CD4-positive, alpha-beta memory T cell (primary cell): ENCODE measurements at regions not wholly inside any gene's neighbourhood (a gene's known extent, or its start where the extent isn't known, plus 50 kb on each side); places are given as distances from the start of the nearest gene placed in this dataset.
"Not testable (repeated sequence)": the region's sequence is repeated elsewhere in the genome, so short reads cannot be mapped to it uniquely, and the experiment has no call there.

Source experiments
- CTCF ChIA-PET: fragments of 350-600 bp; sonication (Branson Sonifier 250); formaldehyde crosslinking; loops from one replicate; lab custom pipeline; 2021; ENCODE audit warnings: inconsistent platforms; ENCODE audit not compliant: partially characterized antibody; lab: Charles Lee
- POLR2A ChIA-PET: fragments of 350-600 bp; sonication (Branson Sonifier 250); formaldehyde crosslinking; loops from one replicate; lab custom pipeline; 2021; ENCODE audit not compliant: partially characterized antibody; lab: Charles Lee
- DNase-seq, 5 donors: peaks; one replicate each; pipeline versions ENCODE4 v3.0.0 to v3.0.0-alpha.2; 2020 to 2022; ENCODE audit warnings: mixed read lengths in 1 of 5
- H3K27ac ChIP-seq: one replicate; pipeline ENCODE4 v1.7.0; 2013; ENCODE audit warnings: low read depth, low read length
- H3K27me3 ChIP-seq: 2 replicates; pipeline ENCODE4 v1.7.0; 2013; ENCODE audit warnings: mild to moderate bottlenecking, low read length, moderate library complexity; ENCODE audit not compliant: insufficient read depth
- H3K36me3 ChIP-seq: 2 replicates; pipeline ENCODE4 v1.7.0; 2013; ENCODE audit warnings: mild to moderate bottlenecking, low read length, moderate library complexity; ENCODE audit not compliant: insufficient read depth
- H3K4me1 ChIP-seq: 2 replicates; pipeline ENCODE4 v1.7.0; 2013; ENCODE audit warnings: mild to moderate bottlenecking, low read length, moderate library complexity; ENCODE audit not compliant: insufficient read depth
- H3K4me3 ChIP-seq, 2 donors: one replicate each; pipeline ENCODE4 v1.7.0; 2013; ENCODE audit warnings: low read length in 2 of 2, mild to moderate bottlenecking in 1 of 2
- H3K9me3 ChIP-seq, 2 donors: one replicate each; pipeline ENCODE4 v1.7.0; 2013; ENCODE audit warnings: low read length in 2 of 2, control low read depth in 1 of 2; ENCODE audit not compliant: control insufficient read depth in 1 of 2
- H3K27ac Mint-ChIP-seq, 7 donors: one replicate each; pipeline ENCODE4 v1.8.0; 2020 to 2021; ENCODE audit warnings: mixed read lengths in 7 of 7, mild to moderate bottlenecking in 6 of 7, inconsistent platforms in 3 of 7, moderate library complexity in 3 of 7
- H3K27me3 Mint-ChIP-seq, 2 donors: one replicate each; pipeline ENCODE4 v1.8.0; 2020 to 2021; ENCODE audit warnings: mixed read lengths in 2 of 2
- H3K36me3 Mint-ChIP-seq, 2 donors: one replicate each; pipeline ENCODE4 v1.8.0; 2020 to 2021; ENCODE audit warnings: mixed read lengths in 2 of 2, inconsistent platforms in 1 of 2, mild to moderate bottlenecking in 1 of 2
- H3K4me1 Mint-ChIP-seq, 4 donors: one replicate each; pipeline ENCODE4 v1.8.0; 2020 to 2021; ENCODE audit warnings: mixed read lengths in 4 of 4, mild to moderate bottlenecking in 1 of 4
- H3K4me3 Mint-ChIP-seq, 8 donors: one replicate each; pipeline ENCODE4 v1.8.0; 2020 to 2021; ENCODE audit warnings: mixed read lengths in 8 of 8, mild to moderate bottlenecking in 7 of 8, moderate library complexity in 6 of 8, inconsistent platforms in 3 of 8
- H3K9me3 Mint-ChIP-seq, 8 donors: one replicate each; pipeline ENCODE4 v1.8.0; 2020 to 2021; ENCODE audit warnings: mixed read lengths in 8 of 8, mild to moderate bottlenecking in 5 of 8, inconsistent platforms in 3 of 8, moderate library complexity in 1 of 8
- intact Hi-C: fragments of 100-400 bp; cut with micrococcal nuclease; formaldehyde crosslinking; loops from one replicate; pipeline ENCODE4 v1.15.1; 2023

GRCh38 chr7:85342781-85343180 is 155.9 kb upstream of the SEMA3D start:
- Histone ChIP-seq H3K36me3 (no peaks in the 10 kb centered on the region), H3K4me1 (no peaks in the 10 kb centered on the region), H3K4me3 (no peak overlapping the region), H3K27ac (no peak overlapping the region), H3K27me3 (no peaks in the 10 kb centered on the region), H3K9me3 (no peaks in the 10 kb centered on the region)
- DNase-seq: no peak
- intact Hi-C loops: no loop called here
- peaks cover 0 to 19% (median 6%) of the 10 kb centered on the region in 8 donors for H3K9me3 Mint-ChIP-seq
- no peaks in the 10 kb centered on the region for H3K36me3 Mint-ChIP-seq
- POLR2A ChIA-PET: no interaction called here
- no peak overlapping the region for H3K27ac Mint-ChIP-seq
- no peak overlapping the region for H3K4me3 Mint-ChIP-seq
- no peaks in the 10 kb centered on the region for H3K4me1 Mint-ChIP-seq
- H3K27me3 Mint-ChIP-seq: no peaks in the 10 kb centered on the region
- CTCF ChIA-PET: no interaction called here

- Histone ChIP-seq H3K9me3 (no peaks in the 10 kb centered on the region), H3K4me3 (no peak overlapping the region), H3K27ac (no peak overlapping the region), H3K36me3 (no peaks in the 10 kb centered on the region), H3K27me3 (no peaks in the 10 kb centered on the region), H3K4me1 (no peaks in the 10 kb centered on the region)
- intact Hi-C loops: no loop called here
- H3K4me1 Mint-ChIP-seq: no peaks in the 10 kb centered on the region
- CTCF ChIA-PET: no interaction called here
- no peaks in the 10 kb centered on the region for H3K27me3 Mint-ChIP-seq
- no peak overlapping the region for H3K27ac Mint-ChIP-seq
- no peak for DNase-seq
- no peak overlapping the region for H3K4me3 Mint-ChIP-seq
- peaks cover 0 to 20% (median 6%) of the 10 kb centered on the region in 8 donors for H3K9me3 Mint-ChIP-seq
- POLR2A ChIA-PET: no interaction called here
- H3K36me3 Mint-ChIP-seq: no peaks in the 10 kb centered on the region
Measured at GRCh38 chr7:85341973-85342372, 155.1 kb upstream of the SEMA3D start.

- H3K27me3 ChIP-seq: no peaks in the 10 kb centered on the region
- no peaks in the 10 kb centered on the region for H3K4me1 ChIP-seq
- H3K4me1 Mint-ChIP-seq: no peaks in the 10 kb centered on the region
- H3K36me3 Mint-ChIP-seq: no peaks in the 10 kb centered on the region
- peaks cover 0 to 21% (median 8%) of the 10 kb centered on the region in 8 donors for H3K9me3 Mint-ChIP-seq
- intact Hi-C loops: no loop called here
- no peaks in the 10 kb centered on the region for H3K27me3 Mint-ChIP-seq
- DNase-seq: no peak
- no peak overlapping the region for H3K4me3 Mint-ChIP-seq
- H3K9me3 ChIP-seq: no peaks in the 10 kb centered on the region
- POLR2A ChIA-PET: no interaction called here
- no peak overlapping the region for H3K27ac Mint-ChIP-seq
- CTCF ChIA-PET: no interaction called here
- no peak overlapping the region for H3K4me3 ChIP-seq
- H3K27ac ChIP-seq: no peak overlapping the region
- no peaks in the 10 kb centered on the region for H3K36me3 ChIP-seq
Measured at GRCh38 chr7:85341121-85341520, 154.3 kb upstream of the SEMA3D start.

GRCh38 chr7:85336086-85336485 is 149.2 kb upstream of the SEMA3D start:
- POLR2A ChIA-PET: no interaction called here
- Histone ChIP-seq H3K9me3 (no peaks in the 10 kb centered on the region), H3K27ac (no peak overlapping the region), H3K4me1 (no peaks in the 10 kb centered on the region), H3K27me3 (no peaks in the 10 kb centered on the region), H3K4me3 (no peak overlapping the region), H3K36me3 (no peaks in the 10 kb centered on the region)
- CTCF ChIA-PET: no interaction called here
- no peak overlapping the region for H3K4me3 Mint-ChIP-seq
- no peaks in the 10 kb centered on the region for H3K27me3 Mint-ChIP-seq
- H3K27ac Mint-ChIP-seq: no peak overlapping the region
- DNase-seq: no peak
- H3K36me3 Mint-ChIP-seq: no peaks in the 10 kb centered on the region
- peaks cover 0 to 17% (median 9%) of the 10 kb centered on the region in 8 donors for H3K9me3 Mint-ChIP-seq
- intact Hi-C loops: no loop called here
- no peaks in the 10 kb centered on the region for H3K4me1 Mint-ChIP-seq

- H3K4me1 Mint-ChIP-seq, H3K27ac Mint-ChIP-seq, POLR2A ChIA-PET, H3K9me3 ChIP-seq, H3K4me3 ChIP-seq, DNase-seq, H3K4me3 Mint-ChIP-seq, H3K36me3 ChIP-seq, intact Hi-C loops, H3K27me3 Mint-ChIP-seq, H3K27me3 ChIP-seq, CTCF ChIA-PET, H3K36me3 Mint-ChIP-seq, H3K27ac ChIP-seq, H3K4me1 ChIP-seq: not testable (repeated sequence)
- peaks cover 0 to 17% (median 9%) of the 10 kb centered on the region in 8 donors for H3K9me3 Mint-ChIP-seq
Measured at GRCh38 chr7:85335113-85335512, 148.3 kb upstream of the SEMA3D start.

- no peaks in the 10 kb centered on the region for H3K27me3 ChIP-seq
- no peak overlapping the region for H3K27ac ChIP-seq
- no peaks in the 10 kb centered on the region for H3K9me3 ChIP-seq
- H3K36me3 Mint-ChIP-seq: no peaks in the 10 kb centered on the region
- peaks cover 0 to 10% (median 2%) of the 10 kb centered on the region in 8 donors for H3K9me3 Mint-ChIP-seq
- intact Hi-C loops: no loop called here
- no peak overlapping the region for H3K27ac Mint-ChIP-seq
- DNase-seq: no peak
- no peaks in the 10 kb centered on the region for H3K27me3 Mint-ChIP-seq
- H3K4me1 ChIP-seq: no peaks in the 10 kb centered on the region
- ChIA-PET POLR2A (no interaction called here), CTCF (no interaction called here)
- no peak overlapping the region for H3K4me3 ChIP-seq
- H3K4me3 Mint-ChIP-seq: no peak overlapping the region
- H3K36me3 ChIP-seq: no peaks in the 10 kb centered on the region
- H3K4me1 Mint-ChIP-seq: no peaks in the 10 kb centered on the region
Measured at GRCh38 chr7:85328456-85328998, 141.7 kb upstream of the SEMA3D start.

- Histone ChIP-seq H3K27ac (no peak overlapping the region), H3K4me3 (no peak overlapping the region), H3K27me3 (no peaks in the 10 kb centered on the region), H3K4me1 (no peaks in the 10 kb centered on the region), H3K9me3 (no peaks in the 10 kb centered on the region), H3K36me3 (no peaks in the 10 kb centered on the region)
- Mint-ChIP-seq H3K27ac (no peak overlapping the region), H3K36me3 (no peaks in the 10 kb centered on the region), H3K4me1 (no peaks in the 10 kb centered on the region), H3K4me3 (no peak overlapping the region), H3K9me3 (peaks cover 0 to 25% (median 3%) of the 10 kb centered on the region in 8 donors), H3K27me3 (no peaks in the 10 kb centered on the region)
- CTCF ChIA-PET: no interaction called here
- POLR2A ChIA-PET: no interaction called here
- no peak for DNase-seq
- intact Hi-C loops: no loop called here
Measured at GRCh38 chr7:85324145-85324799, 137.4 kb upstream of the SEMA3D start.
